ENCODE measurements at regions not wholly inside any gene's neighbourhood (a gene's known extent, or its start where the extent isn't known, plus 50 kb on each side); places are given as distances from the start of the nearest gene placed in this dataset.

DNA sequence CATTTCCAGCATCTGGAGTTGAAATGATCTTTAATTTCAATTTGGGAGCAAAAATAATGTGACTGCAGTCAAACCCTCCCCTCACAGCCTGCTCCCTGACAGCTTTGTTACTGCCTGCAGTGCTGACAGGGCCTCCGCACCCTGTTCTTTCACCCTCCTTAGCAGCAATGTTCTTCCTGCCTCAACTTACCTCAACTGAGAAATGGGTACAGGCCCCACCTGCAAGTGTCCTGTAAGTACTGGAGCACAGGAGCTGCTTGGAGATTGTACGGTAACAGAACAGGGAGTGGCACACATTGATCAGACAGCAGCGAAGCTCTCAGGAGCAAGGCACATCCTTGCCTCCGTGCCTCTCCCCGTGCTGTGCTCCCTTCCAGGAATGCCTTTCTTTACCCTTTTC, 131.3 kb downstream of the CHST1 start:
- H3K27ac ChIP-seq (ENCODE audit: insufficient read depth, low read depth, low read length), result no peak overlapping the region
- H3K9ac ChIP-seq (replicated peaks; ENCODE audit: extremely low read depth, insufficient read depth, low read length), result no peak overlapping the region
- no peaks in the 10 kb centered on the region for H4K20me1 ChIP-seq (replicated peaks; ENCODE audit: control insufficient read depth, extremely low read depth, insufficient read depth, low read length)
- ChIA-PET CTCF (no interaction called here), POLR2A (no interaction called here)
- H3K4me1 ChIP-seq (ENCODE audit: control insufficient read depth, extremely low read depth, insufficient read depth, low read length), result no peaks in the 10 kb centered on the region
- H3K79me2 ChIP-seq (ENCODE audit: control insufficient read depth, insufficient read depth, low read length), result no peaks in the 10 kb centered on the region
- no peaks in the 10 kb centered on the region for H3K9me3 ChIP-seq (replicated peaks; ENCODE audit: control insufficient read depth, insufficient read depth, low read length)
- no TSS peak for BruUV-seq (replicated peaks)
- TF ChIP-seq FOS (IDR thresholded peaks at IDR 0.05; ENCODE audit: borderline replicate concordance, insufficient read depth, low read length) (no peak), POLR2AphosphoS5 (IDR thresholded peaks at IDR 0.05; ENCODE audit: insufficient read depth, low read depth, low read length) (no peak), EZH2 (IDR thresholded peaks at IDR 0.05; ENCODE audit: borderline replicate concordance, low read depth, low read length, severe bottlenecking) (no peak), POLR2A (IDR thresholded peaks at IDR 0.05; ENCODE audit: low read depth, low read length) (no peak), JUN (IDR thresholded peaks at IDR 0.05; ENCODE audit: borderline replicate concordance, insufficient read depth, insufficient read length, low read depth) (no peak), GATA2 (IDR thresholded peaks at IDR 0.05; ENCODE audit: insufficient read depth, insufficient read length, low read depth, low read length) (no peak), MYC (IDR thresholded peaks at IDR 0.05; ENCODE audit: low read depth, low read length) (no peak)
- TF ChIP-seq, protein P1, sequence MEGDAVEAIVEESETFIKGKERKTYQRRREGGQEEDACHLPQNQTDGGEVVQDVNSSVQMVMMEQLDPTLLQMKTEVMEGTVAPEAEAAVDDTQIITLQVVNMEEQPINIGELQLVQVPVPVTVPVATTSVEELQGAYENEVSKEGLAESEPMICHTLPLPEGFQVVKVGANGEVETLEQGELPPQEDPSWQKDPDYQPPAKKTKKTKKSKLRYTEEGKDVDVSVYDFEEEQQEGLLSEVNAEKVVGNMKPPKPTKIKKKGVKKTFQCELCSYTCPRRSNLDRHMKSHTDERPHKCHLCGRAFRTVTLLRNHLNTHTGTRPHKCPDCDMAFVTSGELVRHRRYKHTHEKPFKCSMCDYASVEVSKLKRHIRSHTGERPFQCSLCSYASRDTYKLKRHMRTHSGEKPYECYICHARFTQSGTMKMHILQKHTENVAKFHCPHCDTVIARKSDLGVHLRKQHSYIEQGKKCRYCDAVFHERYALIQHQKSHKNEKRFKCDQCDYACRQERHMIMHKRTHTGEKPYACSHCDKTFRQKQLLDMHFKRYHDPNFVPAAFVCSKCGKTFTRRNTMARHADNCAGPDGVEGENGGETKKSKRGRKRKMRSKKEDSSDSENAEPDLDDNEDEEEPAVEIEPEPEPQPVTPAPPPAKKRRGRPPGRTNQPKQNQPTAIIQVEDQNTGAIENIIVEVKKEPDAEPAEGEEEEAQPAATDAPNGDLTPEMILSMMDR (IDR thresholded peaks at IDR 0.05; ENCODE audit: extremely low read depth in 1 of 2, insufficient read depth in 1 of 2, low read depth in 1 of 2, low read length in 2 of 2), result no peak
- TF ChIP-seq, protein P2, sequence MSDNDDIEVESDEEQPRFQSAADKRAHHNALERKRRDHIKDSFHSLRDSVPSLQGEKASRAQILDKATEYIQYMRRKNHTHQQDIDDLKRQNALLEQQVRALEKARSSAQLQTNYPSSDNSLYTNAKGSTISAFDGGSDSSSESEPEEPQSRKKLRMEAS (IDR thresholded peaks at IDR 0.05; ENCODE audit: insufficient read depth, insufficient read length), result no peak
- H3K9me1 ChIP-seq (replicated peaks; ENCODE audit: control insufficient read depth, extremely low read depth, insufficient read depth, low read length), result no peaks in the 10 kb centered on the region
- no peak overlapping the region for H3K4me2 ChIP-seq (ENCODE audit: insufficient read depth, low read length)
- no peak overlapping the region for H2AFZ ChIP-seq (ENCODE audit: low read depth, low read length)
- dilution Hi-C loops (cut with MboI; ENCODE audit: extremely low pct_ligation_motif_present, low sequenced_read_pairs) (no loop called here), intact Hi-C loops (cut with micrococcal nuclease) (no loop called here)
- FAIRE-seq, result no peak
- no peaks in the 10 kb centered on the region for H3K27me3 ChIP-seq (ENCODE audit: control insufficient read depth in 2 of 2, insufficient read depth in 2 of 2, low read length in 2 of 2)
- no peaks in the 10 kb centered on the region for H3K36me3 ChIP-seq (ENCODE audit: control insufficient read depth in 2 of 2, extremely low read depth in 1 of 2, insufficient read depth in 2 of 2, low read length in 2 of 2)
- H3K4me3 ChIP-seq (replicated peaks in 1 of 3; ENCODE audit: insufficient read depth in 1 of 3, low read depth in 1 of 3, low read length in 3 of 3), result no peak overlapping the region
- no peak for DNase-seq (ENCODE audit: low read depth, low spot score)

Measured in endothelial cell of umbilical vein (primary cell).